ENCODE measurements at regions not wholly inside any gene's neighbourhood (a gene's known extent, or its start where the extent isn't known, plus 50 kb on each side); places are given as distances from the start of the nearest gene placed in this dataset.

- no peak for TF ChIP-seq CTCF (IDR thresholded peaks at IDR 0.05)
- no peak for TF ChIP-seq POLR2A (IDR thresholded peaks at IDR 0.05)
Observed at GRCh38 chr5:34550247-34550646, 105.9 kb upstream of the RAI14 start.

Measured in tibial nerve (tissue), 3 donors.